Fibroblast of pulmonary artery (primary cell): ENCODE measurements at regions not wholly inside any gene's neighbourhood (a gene's known extent, or its start where the extent isn't known, plus 50 kb on each side); places are given as distances from the start of the nearest gene placed in this dataset.
A peak's percentile ranks its signal among the peaks of the same experiment; 100 is the strongest.

Experiments used
- DNase-seq: peaks from one replicate; pipeline ENCODE4 v3.0.0-alpha.2; 2010; ENCODE audit warnings: low read depth
- H3K4me3 ChIP-seq: replicated peaks from 2 replicates; pipeline ENCODE4 v1.5.1; 2011; ENCODE audit warnings: low read depth, mild to moderate bottlenecking, control low read depth, low read length, moderate library complexity
- TF ChIP-seq, protein P1 (sequence below): IDR thresholded peaks from 2 replicates; pipeline ENCODE4 v1.5.1; 2011; ENCODE audit warnings: mild to moderate bottlenecking, control low read depth, low read length, inconsistent platforms; ENCODE audit errors: missing control alignments

DNA sequence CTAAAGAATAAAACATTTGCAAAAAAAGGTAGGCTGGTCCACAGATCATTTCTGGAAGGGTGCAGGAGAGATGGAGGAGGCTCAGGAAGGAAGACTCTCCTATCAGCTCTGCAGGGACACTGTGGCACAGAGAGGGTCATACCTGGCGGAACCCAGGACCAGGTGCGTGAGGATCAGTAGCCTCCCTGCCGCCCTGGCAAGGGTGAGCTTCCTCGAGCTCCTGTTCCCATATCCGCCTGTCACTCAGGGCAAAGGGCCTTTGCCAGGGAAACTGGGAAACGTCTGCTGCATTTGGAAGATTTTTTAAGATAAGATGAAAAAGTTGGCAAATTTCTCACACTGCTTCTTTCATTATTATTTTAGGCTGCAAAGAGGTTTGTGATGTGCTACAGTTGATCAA lies 112.1 kb upstream of the TIAM1 start:
- no peak for DNase-seq
- TF ChIP-seq, protein P1, sequence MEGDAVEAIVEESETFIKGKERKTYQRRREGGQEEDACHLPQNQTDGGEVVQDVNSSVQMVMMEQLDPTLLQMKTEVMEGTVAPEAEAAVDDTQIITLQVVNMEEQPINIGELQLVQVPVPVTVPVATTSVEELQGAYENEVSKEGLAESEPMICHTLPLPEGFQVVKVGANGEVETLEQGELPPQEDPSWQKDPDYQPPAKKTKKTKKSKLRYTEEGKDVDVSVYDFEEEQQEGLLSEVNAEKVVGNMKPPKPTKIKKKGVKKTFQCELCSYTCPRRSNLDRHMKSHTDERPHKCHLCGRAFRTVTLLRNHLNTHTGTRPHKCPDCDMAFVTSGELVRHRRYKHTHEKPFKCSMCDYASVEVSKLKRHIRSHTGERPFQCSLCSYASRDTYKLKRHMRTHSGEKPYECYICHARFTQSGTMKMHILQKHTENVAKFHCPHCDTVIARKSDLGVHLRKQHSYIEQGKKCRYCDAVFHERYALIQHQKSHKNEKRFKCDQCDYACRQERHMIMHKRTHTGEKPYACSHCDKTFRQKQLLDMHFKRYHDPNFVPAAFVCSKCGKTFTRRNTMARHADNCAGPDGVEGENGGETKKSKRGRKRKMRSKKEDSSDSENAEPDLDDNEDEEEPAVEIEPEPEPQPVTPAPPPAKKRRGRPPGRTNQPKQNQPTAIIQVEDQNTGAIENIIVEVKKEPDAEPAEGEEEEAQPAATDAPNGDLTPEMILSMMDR = no peak
- H3K4me3 ChIP-seq = no peak overlapping the region

DNA sequence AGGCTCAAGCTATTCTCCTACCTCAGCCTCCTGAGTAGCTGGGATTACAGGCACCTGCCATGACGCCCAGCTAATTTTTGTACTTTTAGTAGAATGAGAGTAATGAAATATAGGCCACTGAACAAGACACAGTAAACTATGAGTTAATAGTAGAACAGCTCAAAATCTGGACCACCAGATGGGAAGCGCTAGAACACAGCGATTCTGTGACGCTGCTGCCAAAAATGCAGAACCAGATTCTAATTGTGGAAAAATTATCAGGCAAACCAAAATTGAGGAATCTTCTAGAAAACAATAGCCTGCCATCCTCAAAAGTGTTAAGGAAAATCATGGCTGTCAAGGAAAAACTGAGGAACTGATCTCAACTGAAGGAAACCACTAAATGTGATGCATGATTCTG lies 111.4 kb upstream of the TIAM1 start:
- no peak overlapping the region for H3K4me3 ChIP-seq
- DNase-seq = no peak
- TF ChIP-seq, protein P1 = no peak

DNA sequence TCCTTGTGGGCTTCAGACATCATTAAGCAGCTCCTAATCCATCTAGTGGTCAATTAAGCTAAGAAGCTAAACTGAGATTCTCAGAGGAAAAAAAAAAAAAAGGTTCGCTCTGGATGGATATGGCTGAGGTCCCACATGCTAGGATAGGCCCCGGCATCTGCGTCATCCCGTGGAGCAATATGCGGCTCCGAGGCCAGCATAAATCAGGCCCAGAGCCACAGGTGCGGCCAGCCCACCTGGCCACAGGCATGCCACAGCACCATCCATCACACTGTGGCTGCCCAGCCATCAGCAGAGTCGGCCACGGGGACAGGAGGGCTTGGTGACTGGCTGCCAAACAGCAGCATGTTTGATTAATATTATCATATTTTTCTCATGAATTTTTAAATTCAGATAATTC lies 106.9 kb upstream of the TIAM1 start:
- TF ChIP-seq, protein P1 = no peak
- no peak for DNase-seq
- no peak overlapping the region for H3K4me3 ChIP-seq

DNA sequence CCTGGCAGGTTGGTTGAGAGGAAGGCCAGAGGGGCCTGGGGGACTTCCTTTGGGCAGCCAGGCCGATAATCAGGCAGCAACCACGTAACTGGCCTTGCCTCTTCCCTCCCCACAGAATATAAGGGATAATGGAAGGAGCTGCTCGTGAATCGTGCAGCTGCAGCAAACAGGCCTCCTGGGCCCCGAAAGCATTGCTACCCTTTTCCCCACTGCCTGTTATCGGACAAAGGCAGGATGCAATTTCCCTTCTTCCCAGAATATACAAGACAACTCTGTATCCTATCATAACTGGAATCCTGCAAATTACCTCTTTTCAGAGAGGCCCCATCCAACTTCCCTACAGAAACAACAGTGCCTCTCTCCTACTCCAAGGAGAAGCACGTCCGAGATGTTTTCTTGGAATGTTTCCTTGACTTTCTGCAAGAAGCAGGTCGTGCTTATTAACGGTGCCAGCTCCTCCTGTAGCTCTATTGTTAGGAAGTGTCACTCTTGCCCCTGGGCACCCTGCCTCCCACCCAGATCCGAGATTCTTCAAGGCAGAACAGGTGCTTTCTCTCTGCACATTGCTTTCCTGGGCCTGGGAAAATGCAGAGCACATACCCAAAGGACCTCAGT lies 106.0 kb upstream of the TIAM1 start:
- no peak for DNase-seq
- H3K4me3 ChIP-seq = no peak overlapping the region
- TF ChIP-seq, protein P1 = no peak

DNA sequence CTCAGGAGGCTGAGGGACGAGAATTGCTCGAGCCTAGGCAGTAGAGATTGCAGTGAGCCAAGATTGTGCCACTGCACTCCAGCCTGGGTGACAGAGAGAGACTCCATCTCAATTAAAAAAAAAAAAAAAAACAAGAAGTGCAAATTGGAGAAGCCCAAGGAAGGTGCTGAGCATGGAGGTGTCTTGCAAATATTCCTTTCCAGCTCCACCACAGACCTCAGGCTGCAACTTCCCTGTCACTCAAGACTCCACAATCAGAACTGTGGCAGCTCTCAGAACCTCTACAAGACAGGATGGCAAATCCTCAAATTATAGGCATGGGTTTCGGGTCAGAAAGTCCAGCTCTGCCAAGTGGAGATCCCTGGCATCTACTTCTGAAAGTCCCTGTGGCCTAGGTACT lies 104.4 kb upstream of the TIAM1 start:
- TF ChIP-seq, protein P1 = no peak
- no peak for DNase-seq
- no peak overlapping the region for H3K4me3 ChIP-seq

DNA sequence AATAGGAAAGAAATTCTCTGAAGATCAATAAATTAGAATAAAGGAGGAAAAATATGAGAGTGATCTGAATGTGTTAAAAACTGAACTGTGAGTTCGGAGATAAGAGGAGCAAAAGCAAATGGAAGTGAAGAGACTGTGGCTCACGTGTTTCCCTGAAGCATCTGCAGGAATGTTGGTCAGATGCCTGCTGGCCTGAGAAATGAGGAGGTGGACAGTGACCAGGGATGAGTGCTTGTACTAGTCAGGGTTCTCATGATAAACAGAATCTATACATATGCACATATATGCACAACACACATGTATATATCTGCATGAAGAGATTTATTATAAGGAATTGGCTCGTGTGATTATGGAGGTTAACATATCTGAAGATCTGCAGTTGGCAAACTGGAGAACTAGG lies 103.4 kb upstream of the TIAM1 start:
- TF ChIP-seq, protein P1 = no peak
- no peak overlapping the region for H3K4me3 ChIP-seq
- DNase-seq = peak; percentile 37

DNA sequence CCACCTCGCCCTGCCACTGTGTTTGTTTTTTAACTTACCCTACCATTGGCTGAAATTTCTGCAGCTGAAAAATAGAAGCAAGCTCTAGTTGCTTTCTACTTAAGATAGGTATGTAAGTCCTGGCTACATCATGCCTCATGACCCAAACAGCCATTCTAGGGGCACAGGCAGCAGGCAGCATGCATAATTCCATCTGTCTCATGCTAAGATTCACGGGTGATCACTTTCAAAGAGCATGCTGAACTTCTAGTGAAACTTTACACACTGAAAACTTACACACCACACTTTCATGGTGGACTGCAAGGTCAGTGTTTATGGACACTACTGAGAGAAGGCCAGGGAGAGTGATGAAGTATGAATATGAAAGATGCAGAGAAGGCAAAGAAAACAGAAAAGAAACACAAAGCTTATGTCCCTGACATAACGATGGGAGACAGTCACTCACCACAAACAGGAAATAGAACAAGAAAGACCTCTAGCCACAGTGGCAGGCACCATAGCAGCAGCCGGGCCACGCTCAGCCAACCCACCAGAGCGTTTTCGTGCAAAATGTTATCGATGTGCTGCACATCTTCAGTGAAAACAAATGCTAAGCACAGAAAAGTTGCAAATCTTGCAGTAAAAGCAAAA lies 102.3 kb upstream of the TIAM1 start:
- DNase-seq = no peak
- TF ChIP-seq, protein P1 = no peak
- no peak overlapping the region for H3K4me3 ChIP-seq
